IPS-15b (cell line): ENCODE measurements at regions not wholly inside any gene's neighbourhood (a gene's known extent, or its start where the extent isn't known, plus 50 kb on each side); places are given as distances from the start of the nearest gene placed in this dataset.
A peak's percentile ranks its signal among the peaks of the same experiment; 100 is the strongest.

Source experiments
- H3K27me3 ChIP-seq: one replicate; pipeline ENCODE4 v1.6.1; 2013; ENCODE audit warnings: low read length; ENCODE audit not compliant: control insufficient read depth, insufficient read depth
- H3K36me3 ChIP-seq: one replicate; pipeline ENCODE4 v1.6.1; 2013; ENCODE audit warnings: low read length; ENCODE audit not compliant: control insufficient read depth, insufficient read depth
- H3K4me1 ChIP-seq: one replicate; pipeline ENCODE4 v1.6.1; 2013; ENCODE audit warnings: mild to moderate bottlenecking, low read length; ENCODE audit not compliant: control insufficient read depth, insufficient read depth
- H3K4me3 ChIP-seq: one replicate; pipeline ENCODE4 v1.5.1; 2013; ENCODE audit warnings: low read depth, low read length
- H3K9ac ChIP-seq: one replicate; pipeline ENCODE4 v1.6.1; 2013; ENCODE audit warnings: low read depth, mild to moderate bottlenecking, low read length
- H3K9me3 ChIP-seq: one replicate; pipeline ENCODE4 v1.6.1; 2013; ENCODE audit warnings: mild to moderate bottlenecking, low read length; ENCODE audit not compliant: control insufficient read depth, insufficient read depth

DNA sequence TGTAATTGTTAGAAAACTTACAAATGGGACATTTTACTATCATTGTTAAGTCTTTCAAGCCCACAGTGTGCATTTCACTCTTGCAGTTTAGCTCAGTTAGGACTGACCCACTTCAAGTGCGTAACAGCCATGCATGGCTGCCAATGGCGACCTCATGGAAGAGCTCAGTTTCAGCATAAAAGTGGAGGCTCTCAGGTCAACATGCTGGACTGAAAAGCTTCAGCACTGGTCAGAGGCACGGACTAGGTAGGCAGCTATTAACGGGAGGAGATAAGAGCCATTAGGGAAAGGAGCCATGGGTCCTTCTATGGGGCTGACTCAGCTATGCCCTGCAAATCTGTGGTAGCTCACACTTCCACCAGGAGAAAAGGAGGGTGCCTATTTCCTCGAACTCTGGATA, 101.8 kb downstream of the TTLL2 start:
- no peaks in the 10 kb centered on the region for H3K36me3 ChIP-seq
- H3K4me1 ChIP-seq = no peaks in the 10 kb centered on the region
- H3K27me3 ChIP-seq = no peaks in the 10 kb centered on the region
- no peak overlapping the region for H3K9ac ChIP-seq
- no peaks in the 10 kb centered on the region for H3K9me3 ChIP-seq
- H3K4me3 ChIP-seq = no peak overlapping the region

DNA sequence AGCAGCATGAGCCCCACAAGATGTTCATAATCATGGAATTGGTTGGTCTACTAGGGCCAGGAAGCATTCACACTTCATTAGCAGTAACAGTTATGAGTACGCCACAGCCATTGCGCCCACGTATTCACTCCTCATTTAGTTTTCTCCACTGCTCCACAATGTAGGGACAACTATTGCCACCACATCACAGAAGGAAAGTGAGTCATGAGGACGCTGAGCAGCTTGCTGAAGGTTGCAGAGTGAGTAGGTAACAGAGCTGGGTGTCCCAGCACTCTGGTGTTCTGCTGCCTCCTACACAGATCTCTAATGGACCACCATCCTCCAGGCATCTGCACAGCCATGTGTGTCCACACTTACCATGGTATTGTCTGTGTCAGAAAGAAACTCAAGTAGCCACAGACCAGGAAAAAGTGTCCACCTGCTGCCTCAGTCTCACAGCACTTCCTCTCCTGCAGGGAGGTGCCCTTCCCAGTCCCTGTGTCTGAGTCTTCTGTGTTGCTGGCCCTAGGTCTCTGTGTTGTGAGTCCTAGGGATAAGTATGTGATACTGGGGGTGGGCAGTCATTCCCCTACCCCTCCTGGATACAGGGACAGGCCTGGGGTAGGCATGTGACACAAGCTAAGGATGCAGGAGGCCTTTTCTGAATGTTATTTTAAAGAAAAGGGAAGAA, 103.9 kb downstream of the TTLL2 start:
- no peaks in the 10 kb centered on the region for H3K4me1 ChIP-seq
- H3K9me3 ChIP-seq = no peaks in the 10 kb centered on the region
- no peaks in the 10 kb centered on the region for H3K27me3 ChIP-seq

DNA sequence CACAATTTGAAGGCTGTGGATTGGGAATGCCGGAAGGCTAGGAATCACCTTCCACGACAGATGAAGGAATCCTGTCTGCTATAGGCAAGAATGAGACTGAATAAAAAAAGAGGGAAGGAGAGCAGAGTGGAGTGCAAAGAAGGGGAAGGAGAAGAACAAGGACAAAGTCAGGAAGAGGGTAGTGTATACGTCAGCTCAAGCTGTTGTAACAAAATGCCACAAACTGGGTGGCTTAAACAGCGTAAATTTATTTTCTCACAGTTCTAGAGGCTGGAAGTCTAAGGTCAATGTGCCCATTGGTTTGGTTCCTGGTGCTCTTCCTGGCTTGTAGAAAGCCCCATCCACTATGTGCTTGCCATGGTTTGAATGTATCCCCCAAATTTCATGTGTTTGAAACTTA, 104.5 kb downstream of the TTLL2 start:
- Histone ChIP-seq H3K27me3 (no peaks in the 10 kb centered on the region), H3K4me3 (no peak overlapping the region), H3K9ac (no peak overlapping the region)

More for the DNA sequence above, 103.9 kb downstream of the TTLL2 start:
- Histone ChIP-seq H3K9ac (no peak overlapping the region), H3K4me3 (no peak overlapping the region), H3K36me3 (peaks cover 2% of the 10 kb centered on the region)

DNA sequence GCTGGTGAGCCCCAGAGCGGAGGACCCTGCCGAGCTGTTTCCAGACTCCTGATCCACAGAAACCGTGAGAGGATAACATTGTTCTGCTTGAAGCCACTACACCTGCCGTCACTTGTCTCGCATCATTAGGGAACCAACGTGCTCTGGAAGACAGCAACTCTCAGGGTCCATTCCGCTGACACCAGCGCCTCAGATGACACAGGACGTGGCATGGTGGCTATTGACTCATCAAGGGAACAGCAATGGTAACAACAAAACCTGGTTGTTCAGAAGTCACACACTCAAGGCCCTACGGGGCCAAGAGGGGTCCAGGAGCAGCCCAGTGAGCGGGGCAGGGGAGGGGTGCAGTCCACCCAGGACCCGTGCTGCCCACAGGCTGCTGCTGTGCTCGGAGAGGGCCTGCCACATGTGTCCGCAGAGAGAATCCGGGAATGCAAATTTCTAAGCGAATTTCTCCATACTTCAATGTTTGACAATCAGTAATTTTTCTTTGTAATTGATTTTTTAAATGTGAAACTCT, 110.4 kb downstream of the TTLL2 start:
- H3K9ac ChIP-seq = no peak overlapping the region
- no peaks in the 10 kb centered on the region for H3K9me3 ChIP-seq
- H3K27me3 ChIP-seq = no peaks in the 10 kb centered on the region
- no peak overlapping the region for H3K4me3 ChIP-seq
- peaks cover 2% of the 10 kb centered on the region for H3K36me3 ChIP-seq
- H3K4me1 ChIP-seq = no peaks in the 10 kb centered on the region

More for the DNA sequence above, 104.5 kb downstream of the TTLL2 start:
- peaks cover 2% of the 10 kb centered on the region for H3K36me3 ChIP-seq
- no peaks in the 10 kb centered on the region for H3K4me1 ChIP-seq
- H3K9me3 ChIP-seq = no peaks in the 10 kb centered on the region

DNA sequence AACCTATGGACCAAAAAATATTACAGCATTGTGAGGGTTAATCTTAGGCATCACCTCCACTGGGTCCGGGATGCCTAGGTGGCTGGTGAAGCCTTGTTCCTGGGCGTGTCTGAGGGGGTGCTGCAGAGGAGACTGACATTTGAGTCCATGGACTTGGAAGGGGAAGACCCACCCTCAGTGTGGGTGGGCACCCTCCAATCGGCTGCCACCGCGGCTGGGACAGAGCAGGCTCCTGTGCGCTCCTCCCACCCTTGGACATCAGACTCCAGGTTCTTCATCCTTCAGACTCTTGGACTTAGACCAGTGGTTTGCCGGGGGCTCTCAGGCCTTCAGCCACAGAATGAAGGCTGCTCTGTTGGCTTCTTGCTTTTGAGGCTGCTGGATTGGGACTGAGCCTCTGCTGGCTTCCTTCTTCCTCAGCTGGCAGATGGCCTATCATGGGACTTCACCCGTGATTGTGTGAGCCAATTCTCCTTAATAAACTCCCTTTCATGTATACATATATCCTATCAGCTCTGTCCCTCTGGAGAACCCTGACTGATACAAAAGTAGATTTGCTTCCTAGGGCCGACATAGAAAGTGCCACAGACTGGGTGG, 113.1 kb downstream of the TTLL2 start:
- Histone ChIP-seq H3K4me3 (no peak overlapping the region), H3K9me3 (no peaks in the 10 kb centered on the region), H3K27me3 (no peaks in the 10 kb centered on the region), H3K4me1 (peaks cover 10% of the 10 kb centered on the region), H3K36me3 (peaks cover under 1% of the 10 kb centered on the region), H3K9ac (no peak overlapping the region)

DNA sequence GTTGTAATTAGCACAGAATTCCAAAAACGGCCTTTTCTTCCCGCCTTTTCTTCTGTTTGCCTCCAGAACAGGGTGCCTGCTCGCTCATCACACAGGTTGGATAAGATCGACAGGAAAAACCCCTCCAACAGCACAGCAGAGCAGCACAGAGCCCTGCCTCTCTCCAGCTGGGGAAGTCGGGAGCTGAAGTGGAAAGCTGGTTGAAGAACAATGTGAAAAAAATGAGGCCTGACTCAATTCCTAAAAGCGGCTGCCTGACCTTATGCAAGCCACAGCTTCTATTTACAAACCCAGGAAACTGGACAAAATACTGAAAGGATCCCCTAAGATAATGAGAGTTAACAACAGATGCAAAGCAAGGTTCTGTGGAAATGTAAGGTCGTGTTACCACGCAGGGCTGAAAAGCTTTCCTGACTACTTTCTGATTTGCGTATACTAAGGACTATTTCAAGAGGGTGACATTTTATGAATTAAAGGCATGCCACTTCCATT, 116.9 kb downstream of the TTLL2 start:
- Histone ChIP-seq H3K4me3 (peak overlapping the region; percentile 35), H3K9me3 (no peaks in the 10 kb centered on the region), H3K9ac (peak overlapping the region; percentile 38), H3K4me1 (peaks cover 20% of the 10 kb centered on the region), H3K27me3 (no peaks in the 10 kb centered on the region), H3K36me3 (no peaks in the 10 kb centered on the region)

DNA sequence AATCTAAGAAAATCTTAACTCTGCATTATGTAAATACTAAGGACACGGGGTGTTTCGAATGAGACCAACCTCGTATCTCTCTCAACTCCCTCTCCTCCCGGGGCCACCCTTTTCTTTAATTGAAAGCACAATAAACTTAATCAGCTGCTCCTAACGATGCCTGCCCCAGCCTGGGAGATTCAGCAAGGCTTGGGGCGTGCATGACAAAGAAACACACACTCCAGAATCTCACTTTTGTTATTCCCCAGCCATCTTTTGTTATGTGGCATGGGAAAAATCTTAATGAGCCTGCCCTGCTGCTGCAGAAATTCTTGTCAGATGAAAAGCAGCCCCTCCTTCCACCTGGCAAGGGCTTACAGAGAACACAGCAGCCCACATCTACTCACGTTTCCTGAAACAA, 117.4 kb downstream of the TTLL2 start:
- peaks cover 20% of the 10 kb centered on the region for H3K4me1 ChIP-seq
- peak overlapping the region; percentile 38 for H3K9ac ChIP-seq
- H3K9me3 ChIP-seq = no peaks in the 10 kb centered on the region
- no peaks in the 10 kb centered on the region for H3K36me3 ChIP-seq
- H3K4me3 ChIP-seq = peak overlapping the region; percentile 35
- H3K27me3 ChIP-seq = no peaks in the 10 kb centered on the region

DNA sequence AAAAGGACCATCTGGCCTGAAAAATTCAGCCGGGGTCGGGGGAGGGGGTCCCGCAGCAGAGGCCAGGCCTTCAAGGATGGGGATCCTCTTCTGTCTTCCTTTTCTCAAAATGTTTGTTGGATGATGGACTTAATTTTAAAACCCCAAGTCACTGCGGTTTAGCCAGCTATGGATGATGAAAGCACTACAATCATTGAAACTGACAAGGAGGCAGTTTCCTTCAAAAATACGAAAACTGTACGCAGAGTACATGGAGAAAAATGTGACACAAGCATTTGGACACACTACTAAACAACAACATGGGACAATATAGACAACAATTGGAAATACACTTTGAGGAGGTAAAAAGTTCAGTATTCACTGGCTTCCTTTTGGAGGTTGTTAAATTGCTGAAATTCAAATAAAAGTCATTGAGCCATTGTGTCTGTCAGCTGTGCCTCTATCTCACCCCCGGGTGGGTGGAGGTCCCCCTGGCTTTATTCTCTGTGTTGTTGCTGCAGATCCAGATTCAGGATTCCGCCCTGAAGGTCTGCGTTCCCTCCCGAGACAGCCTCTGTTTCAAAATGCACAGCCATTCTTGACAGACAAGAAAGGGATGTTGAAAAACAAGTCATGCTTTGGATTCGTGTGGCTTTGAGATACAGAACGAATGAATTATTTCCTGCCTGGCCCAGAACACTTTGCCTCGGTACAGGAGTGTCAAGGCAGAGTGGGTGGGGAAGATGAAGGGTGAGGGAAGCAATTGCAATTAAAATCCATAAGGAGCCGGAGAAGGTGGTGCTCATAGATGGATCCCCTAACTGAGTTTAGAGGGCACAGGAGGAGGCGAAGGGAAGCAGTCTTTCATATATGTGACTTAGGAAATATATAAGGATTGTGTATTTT, 118.2 kb downstream of the TTLL2 start:
- no peaks in the 10 kb centered on the region for H3K36me3 ChIP-seq
- H3K9ac ChIP-seq = peak overlapping the region; percentile 4
- peaks cover 20% of the 10 kb centered on the region for H3K4me1 ChIP-seq
- H3K4me3 ChIP-seq = no peak overlapping the region
- H3K27me3 ChIP-seq = no peaks in the 10 kb centered on the region
- no peaks in the 10 kb centered on the region for H3K9me3 ChIP-seq

DNA sequence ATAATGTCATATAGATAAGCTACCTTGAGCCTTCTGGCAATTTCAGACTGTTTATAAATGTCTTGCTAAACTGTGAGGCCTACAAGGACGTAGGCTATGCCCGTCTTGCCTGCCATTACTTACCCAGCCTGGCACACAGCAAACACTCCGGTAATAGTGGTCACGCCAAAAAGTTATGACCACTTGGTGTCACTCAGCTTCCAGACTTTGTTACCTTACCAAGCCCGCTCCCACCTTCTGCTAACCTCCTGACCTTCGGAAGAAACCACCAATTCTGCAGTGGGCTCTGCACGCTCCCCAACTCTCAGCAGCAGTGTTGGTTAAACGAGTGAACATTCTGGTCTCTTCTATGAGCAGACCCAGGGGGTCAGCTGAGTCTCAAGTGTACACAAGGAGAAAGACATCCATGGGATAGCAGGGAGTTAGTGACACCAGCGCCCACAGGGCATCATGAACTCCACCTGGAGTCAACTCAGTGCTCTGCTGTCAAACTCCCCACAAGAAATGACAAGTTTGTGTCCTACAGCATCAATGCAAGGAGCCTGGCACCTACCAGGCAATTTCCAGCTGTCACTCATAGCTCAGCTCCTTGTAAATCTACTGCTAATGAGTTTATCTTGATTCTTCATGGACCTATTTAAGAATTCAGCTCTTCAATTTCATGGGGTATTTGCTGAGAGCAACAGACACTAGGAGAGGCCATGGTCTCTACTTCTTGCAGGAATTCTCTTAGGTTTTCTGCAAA, 119.9 kb downstream of the TTLL2 start:
- Histone ChIP-seq H3K9ac (no peak overlapping the region), H3K27me3 (no peaks in the 10 kb centered on the region), H3K4me1 (peaks cover 20% of the 10 kb centered on the region), H3K9me3 (no peaks in the 10 kb centered on the region), H3K36me3 (no peaks in the 10 kb centered on the region), H3K4me3 (no peak overlapping the region)

DNA sequence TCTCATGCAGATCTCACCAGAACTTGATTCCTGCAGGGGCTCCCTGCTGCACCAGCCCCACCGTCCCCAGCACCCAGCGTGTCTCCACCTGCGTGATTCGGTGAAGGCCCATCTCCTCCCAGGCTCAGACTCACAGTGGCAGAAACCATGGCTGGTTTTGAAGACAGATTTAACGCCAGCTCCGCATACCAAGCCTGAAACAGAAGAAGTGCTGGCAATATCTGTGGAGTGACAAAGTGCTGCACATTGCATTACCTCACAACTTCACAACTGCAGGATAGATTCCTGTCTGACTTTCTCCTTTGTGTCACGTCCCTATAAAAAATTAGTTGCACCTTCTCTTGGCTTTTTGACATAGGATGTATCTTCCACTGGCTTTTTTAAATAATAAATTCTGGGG, 120.7 kb downstream of the TTLL2 start:
- Histone ChIP-seq H3K9ac (no peak overlapping the region), H3K4me3 (no peak overlapping the region), H3K9me3 (no peaks in the 10 kb centered on the region), H3K36me3 (no peaks in the 10 kb centered on the region), H3K4me1 (peaks cover 20% of the 10 kb centered on the region), H3K27me3 (no peaks in the 10 kb centered on the region)

DNA sequence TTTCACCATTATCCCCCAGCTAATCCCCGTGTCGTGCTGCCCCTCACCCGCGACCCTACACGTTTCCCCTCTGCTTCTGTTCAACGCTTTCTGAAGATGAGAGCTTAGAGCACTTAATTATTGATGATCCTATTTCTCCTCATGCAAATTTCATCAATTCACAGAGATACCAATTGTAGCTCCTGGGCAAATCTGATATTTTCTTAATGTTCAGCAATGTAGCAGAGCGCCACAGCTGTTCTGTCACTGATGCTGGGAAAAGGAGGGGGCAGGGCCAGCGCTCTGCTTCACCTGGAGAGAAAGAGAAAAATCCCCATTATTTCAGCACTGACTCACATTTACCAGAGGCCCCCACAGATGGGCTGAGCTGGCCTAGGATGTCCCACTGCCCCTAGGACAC, 121.2 kb downstream of the TTLL2 start:
- no peak overlapping the region for H3K9ac ChIP-seq
- no peaks in the 10 kb centered on the region for H3K9me3 ChIP-seq
- H3K27me3 ChIP-seq = no peaks in the 10 kb centered on the region
- H3K4me3 ChIP-seq = no peak overlapping the region
- peaks cover 20% of the 10 kb centered on the region for H3K4me1 ChIP-seq
- no peaks in the 10 kb centered on the region for H3K36me3 ChIP-seq
